Loucy (cell line): ENCODE measurements at regions not wholly inside any gene's neighbourhood (a gene's known extent, or its start where the extent isn't known, plus 50 kb on each side); places are given as distances from the start of the nearest gene placed in this dataset.

ENCODE experiments used
- CTCF ChIP-seq: fragments of 200-600 bp; sonication (generic); conservative IDR thresholded peaks from 2 replicates; pipeline ENCODE4 v1.5.1; 2014; ENCODE audit warnings: mild to moderate bottlenecking, antibody characterized with exemption, low read length
- EZH2phosphoT487 ChIP-seq: fragments of 200-600 bp; IDR thresholded peaks from 2 replicates; pipeline ENCODE4 v1.6.1; 2018; ENCODE audit warnings: antibody characterized with exemption, mild to moderate bottlenecking, moderate library complexity, borderline replicate concordance

DNA sequence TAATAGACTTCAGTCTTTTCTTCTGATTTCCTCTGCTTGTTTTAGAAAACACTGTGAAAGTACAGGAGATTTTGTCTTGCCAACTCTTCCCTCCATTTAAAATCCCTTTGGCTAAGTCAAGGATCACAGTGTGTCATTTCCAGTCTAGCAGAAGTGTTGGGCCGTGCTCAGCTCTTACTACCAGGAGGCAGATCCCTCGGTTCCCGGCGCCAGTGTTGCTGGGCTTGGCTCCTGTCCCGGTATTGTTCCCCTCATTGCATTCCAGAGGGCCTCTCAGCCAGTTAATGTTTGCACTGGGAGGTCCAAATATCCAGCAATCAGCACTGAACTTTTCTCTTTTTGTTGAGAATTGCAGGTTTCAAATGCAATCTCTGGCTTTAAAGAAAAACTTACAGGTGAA is 612.1 kb upstream of the MGMT start:
- no peak for TF ChIP-seq CTCF
- TF ChIP-seq EZH2phosphoT487 = no peak
